Activated naive CD4-positive, alpha-beta T cell treated with anti-CD3 and anti-CD28 coated beads for 36 hours (primary cell): ENCODE measurements at regions not wholly inside any gene's neighbourhood (a gene's known extent, or its start where the extent isn't known, plus 50 kb on each side); places are given as distances from the start of the nearest gene placed in this dataset.
"Not testable (repeated sequence)": the region's sequence is repeated elsewhere in the genome, so short reads cannot be mapped to it uniquely, and the experiment has no call there.

Source experiments
- CTCF ChIA-PET: fragments of 350-600 bp; sonication (Branson Sonifier 250); formaldehyde crosslinking; loops from one replicate; lab custom pipeline; 2021; ENCODE audit warnings: antibody characterized with exemption; lab: Charles Lee
- DNase-seq: peaks from one replicate; pipeline ENCODE4 v3.0.0-alpha.2; 2020
- H3K27ac Mint-ChIP-seq: one replicate; pipeline ENCODE4 v1.8.0; 2021; ENCODE audit warnings: mild to moderate bottlenecking, mixed read lengths
- H3K27me3 Mint-ChIP-seq: one replicate; pipeline ENCODE4 v1.8.0; 2021; ENCODE audit warnings: low read depth, mixed read lengths
- H3K36me3 Mint-ChIP-seq: one replicate; pipeline ENCODE4 v1.8.0; 2021; ENCODE audit warnings: low read depth, mixed read lengths
- H3K4me1 Mint-ChIP-seq: one replicate; pipeline ENCODE4 v1.8.0; 2021; ENCODE audit warnings: low read depth, mixed read lengths
- H3K4me3 Mint-ChIP-seq: one replicate; pipeline ENCODE4 v1.8.0; 2021; ENCODE audit warnings: mild to moderate bottlenecking, moderate library complexity, mixed read lengths
- H3K9me3 Mint-ChIP-seq: one replicate; pipeline ENCODE4 v1.8.0; 2021; ENCODE audit warnings: mixed read lengths
- intact Hi-C: fragments of 100-400 bp; cut with micrococcal nuclease; formaldehyde crosslinking; loops from one replicate; pipeline ENCODE4 v1.15.1; 2023

DNA sequence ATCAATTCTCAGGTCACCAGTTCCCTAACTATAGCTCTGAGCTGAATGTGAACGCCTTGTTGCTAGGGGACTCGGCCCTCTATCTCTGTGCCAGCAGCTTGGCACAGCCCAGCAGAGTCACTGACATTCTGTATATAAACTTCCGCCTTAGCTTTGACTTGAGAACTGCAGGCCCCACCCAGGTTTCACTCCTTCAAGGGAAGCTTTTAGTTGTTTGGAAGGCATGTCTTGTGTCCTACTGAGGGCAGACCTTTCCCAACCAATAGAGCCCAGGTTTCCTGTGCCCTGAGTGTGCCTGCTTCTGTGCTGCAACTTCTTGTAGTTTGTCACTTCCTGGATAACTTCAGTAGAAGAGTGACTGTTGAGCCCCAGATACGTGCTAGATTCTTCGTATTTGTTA is 228.8 kb upstream of the PRSS1 start:
- H3K4me3 Mint-ChIP-seq: peak overlapping the region; percentile 38
- peaks cover 31% of the 10 kb centered on the region for H3K4me1 Mint-ChIP-seq
- H3K27me3 Mint-ChIP-seq, H3K9me3 Mint-ChIP-seq, intact Hi-C loops, H3K36me3 Mint-ChIP-seq: not testable (repeated sequence)
- CTCF ChIA-PET: interaction anchor here (0.7 to 3.5 kb wide), 10 partner anchors 14 to 293 kb away, joined by 3 to 16 read pairs (median 6); no protein-coding TSS in a partner anchor
- H3K27ac Mint-ChIP-seq: peak overlapping the region; percentile 83
- peak; percentile 43 for DNase-seq

DNA sequence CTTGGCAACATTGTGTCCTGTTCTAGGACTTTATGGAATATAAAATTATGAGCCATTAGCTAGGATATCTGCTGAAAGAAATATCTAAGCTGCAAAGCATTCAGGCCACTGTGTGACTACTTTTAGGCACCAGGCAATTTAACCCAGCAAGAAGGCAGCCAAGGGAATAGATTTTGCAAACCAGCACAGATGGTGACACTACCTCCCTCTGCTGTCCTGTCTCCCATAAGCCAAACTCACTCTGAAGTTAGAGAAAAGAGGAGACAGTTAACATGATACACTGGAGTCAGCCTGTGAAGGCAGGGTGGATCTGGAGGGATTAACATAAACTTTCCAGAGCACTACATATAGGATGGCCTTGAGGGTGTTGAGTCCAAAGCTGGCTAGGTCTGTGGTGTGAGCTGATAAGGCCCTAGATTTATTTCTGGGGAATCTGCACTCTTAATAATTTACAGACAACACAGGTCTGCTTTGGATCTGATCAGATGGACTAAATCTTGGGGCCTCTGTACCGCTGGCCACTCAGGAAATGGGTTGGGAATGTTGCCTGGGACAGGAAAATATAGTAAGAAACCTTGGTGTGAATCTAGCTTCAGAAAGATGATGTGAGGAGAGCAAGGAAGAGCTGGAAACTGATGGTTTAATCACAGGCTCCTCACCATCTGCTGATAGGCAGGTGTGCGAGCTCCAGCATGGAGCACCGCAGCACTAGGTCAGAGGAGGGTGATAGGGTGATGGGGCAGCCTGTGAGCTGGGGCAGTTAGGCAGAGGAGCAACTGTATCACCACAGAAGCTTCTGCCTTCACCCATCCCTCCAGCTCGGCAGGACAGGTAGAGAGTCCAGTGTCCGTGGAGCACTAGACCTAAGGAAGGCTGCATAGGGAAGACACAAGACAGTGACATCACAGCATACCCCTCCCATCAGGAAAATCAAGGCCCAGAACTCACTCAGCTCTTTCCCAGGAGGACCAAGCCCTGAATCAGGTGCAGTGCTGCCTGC is 229.9 kb upstream of the PRSS1 start:
- H3K4me1 Mint-ChIP-seq: peaks cover 33% of the 10 kb centered on the region
- no peaks in the 10 kb centered on the region for H3K27me3 Mint-ChIP-seq
- H3K9me3 Mint-ChIP-seq: no peaks in the 10 kb centered on the region
- intact Hi-C loops: loop anchor here (5.0 kb wide), 2 partner anchors 483 to 698 kb away; no protein-coding TSS in a partner anchor
- no peak for DNase-seq
- H3K27ac Mint-ChIP-seq: peak overlapping the region; percentile 83
- CTCF ChIA-PET: interaction anchor here (0.7 to 4.6 kb wide), 14 partner anchors 14 to 335 kb away, joined by 3 to 30 read pairs (median 6); no protein-coding TSS in a partner anchor
- no peaks in the 10 kb centered on the region for H3K36me3 Mint-ChIP-seq
- H3K4me3 Mint-ChIP-seq: peak overlapping the region; percentile 7

DNA sequence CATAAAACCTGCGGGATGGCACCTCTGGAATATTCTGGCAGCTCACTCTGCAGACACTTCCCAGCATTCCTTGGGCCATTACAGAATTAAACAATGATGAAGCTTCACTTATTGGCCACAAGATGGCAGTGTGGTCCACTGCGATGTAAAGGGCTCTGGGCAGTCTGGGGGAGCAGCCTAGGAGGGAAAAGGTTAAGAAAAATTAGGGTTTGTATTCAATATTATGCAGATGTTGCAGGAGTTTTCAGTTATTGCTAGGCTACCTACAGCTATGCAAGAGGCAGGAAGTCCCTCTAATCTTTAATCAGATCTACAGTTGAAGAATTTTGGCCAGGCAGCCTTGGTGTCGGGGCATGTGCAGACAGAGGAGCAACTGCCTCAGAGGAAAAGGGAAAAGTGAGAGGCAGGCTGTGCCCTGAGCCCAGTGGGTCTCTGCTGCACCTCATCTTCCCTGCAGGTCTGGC is 233.2 kb upstream of the PRSS1 start:
- DNase-seq: peak; percentile 54

DNA sequence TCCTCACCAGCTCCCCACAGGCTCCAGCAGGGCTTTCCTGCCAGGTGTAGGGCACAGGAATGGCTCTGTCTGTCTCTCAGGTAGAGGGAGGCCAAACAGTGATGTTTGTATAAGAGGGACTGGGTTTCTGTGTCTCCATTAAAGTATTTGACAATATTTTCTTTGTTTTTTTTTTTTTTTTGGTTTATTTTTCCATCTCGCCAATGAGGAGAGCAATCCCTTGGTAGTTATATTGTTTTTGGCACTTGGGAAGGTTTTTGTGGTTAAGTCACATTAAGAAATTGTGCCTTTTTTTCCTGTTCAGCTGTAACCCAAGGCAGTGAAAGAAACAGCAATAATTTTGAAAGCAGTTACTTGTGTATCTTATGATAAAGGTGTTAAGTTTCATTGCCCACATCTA is 234.6 kb upstream of the PRSS1 start:
- not testable (repeated sequence) for H3K27me3 Mint-ChIP-seq, DNase-seq, H3K27ac Mint-ChIP-seq, H3K36me3 Mint-ChIP-seq, H3K4me3 Mint-ChIP-seq, H3K9me3 Mint-ChIP-seq
- peaks cover 51% of the 10 kb centered on the region for H3K4me1 Mint-ChIP-seq
- CTCF ChIA-PET: interaction anchor here (1.0 to 1.9 kb wide), 5 partner anchors 17 to 55 kb away, joined by 3 to 13 read pairs (median 5); no protein-coding TSS in a partner anchor
- intact Hi-C loops: loop anchor here (5.0 kb wide), 2 partner anchors 488 to 703 kb away; no protein-coding TSS in a partner anchor

More for the DNA sequence above, 233.2 kb upstream of the PRSS1 start:
- intact Hi-C loops: loop anchor here (1.0 to 5.0 kb wide), 6 partner anchors 19 to 701 kb away; no protein-coding TSS in a partner anchor
- Mint-ChIP-seq H3K36me3 (no peaks in the 10 kb centered on the region), H3K4me3 (no peak overlapping the region), H3K4me1 (peaks cover 53% of the 10 kb centered on the region), H3K27ac (peak overlapping the region; percentile 41), H3K27me3 (no peaks in the 10 kb centered on the region), H3K9me3 (no peaks in the 10 kb centered on the region)
- CTCF ChIA-PET: interaction anchor here (0.8 to 4.6 kb wide), 19 partner anchors 8 to 83 kb away, joined by 3 to 30 read pairs (median 5); no protein-coding TSS in a partner anchor

DNA sequence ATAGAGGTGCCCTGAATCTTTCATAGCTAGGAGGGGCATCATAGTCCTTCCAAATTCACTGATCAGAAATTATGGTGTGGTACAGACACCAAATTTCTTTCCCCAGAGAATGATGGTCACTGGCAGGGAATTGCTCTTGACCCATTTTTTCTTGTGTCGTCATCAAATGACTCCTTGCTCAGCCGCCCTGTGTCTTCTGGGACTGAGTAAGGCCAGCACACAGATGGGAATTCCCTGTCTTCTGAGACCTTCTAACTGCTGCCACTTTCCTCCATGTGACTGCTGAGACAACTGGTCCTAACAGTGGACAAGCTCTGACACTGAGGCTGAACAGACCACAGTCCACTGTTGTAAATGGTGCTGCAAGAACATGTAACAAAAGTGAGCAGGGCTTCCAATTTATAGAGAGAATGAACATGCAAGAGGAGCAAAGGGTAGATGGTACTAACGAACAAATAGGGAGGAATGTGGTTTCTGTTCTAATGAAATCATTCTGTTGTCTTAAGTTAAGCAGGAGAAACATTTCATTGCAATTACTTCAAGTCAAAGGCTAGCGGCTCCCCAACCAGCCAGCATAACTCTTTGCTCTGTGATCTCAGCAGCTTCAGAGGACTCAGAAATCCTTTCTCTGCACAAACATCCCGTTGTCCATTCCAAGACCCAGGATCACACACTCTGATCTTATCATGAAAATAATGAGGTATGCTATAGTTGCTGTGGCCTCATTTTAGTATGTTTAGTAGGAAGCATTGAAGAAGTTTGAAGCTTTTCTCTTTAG is 235.9 kb upstream of the PRSS1 start:
- Mint-ChIP-seq H3K27ac (no peak overlapping the region), H3K4me3 (no peak overlapping the region), H3K4me1 (peaks cover 54% of the 10 kb centered on the region), H3K27me3 (no peaks in the 10 kb centered on the region), H3K36me3 (no peaks in the 10 kb centered on the region), H3K9me3 (no peaks in the 10 kb centered on the region)
- DNase-seq: no peak
- CTCF ChIA-PET: interaction anchor here (0.8 to 1.8 kb wide), 6 partner anchors 13 to 127 kb away, joined by 3 to 8 read pairs (median 4); no protein-coding TSS in a partner anchor
- intact Hi-C loops: no loop called here

DNA sequence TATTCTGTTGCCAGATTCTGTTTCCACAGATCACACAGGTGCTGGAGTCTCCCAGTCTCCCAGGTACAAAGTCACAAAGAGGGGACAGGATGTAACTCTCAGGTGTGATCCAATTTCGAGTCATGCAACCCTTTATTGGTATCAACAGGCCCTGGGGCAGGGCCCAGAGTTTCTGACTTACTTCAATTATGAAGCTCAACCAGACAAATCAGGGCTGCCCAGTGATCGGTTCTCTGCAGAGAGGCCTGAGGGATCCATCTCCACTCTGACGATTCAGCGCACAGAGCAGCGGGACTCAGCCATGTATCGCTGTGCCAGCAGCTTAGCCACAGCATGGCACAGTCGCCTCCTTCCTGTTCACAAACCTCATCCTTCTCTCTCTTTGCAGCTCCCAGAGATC is 237.5 kb upstream of the PRSS1 start:
- H3K27ac Mint-ChIP-seq: no peak overlapping the region
- H3K4me3 Mint-ChIP-seq: no peak overlapping the region
- no peaks in the 10 kb centered on the region for H3K9me3 Mint-ChIP-seq
- intact Hi-C loops: no loop called here
- H3K4me1 Mint-ChIP-seq: peaks cover 58% of the 10 kb centered on the region
- H3K36me3 Mint-ChIP-seq: no peaks in the 10 kb centered on the region
- DNase-seq: peak; percentile 67
- H3K27me3 Mint-ChIP-seq: no peaks in the 10 kb centered on the region
- CTCF ChIA-PET: interaction anchor here (0.7 to 1.7 kb wide), 3 partner anchors 12 to 52 kb away, joined by 3 to 4 read pairs (median 4); no protein-coding TSS in a partner anchor

DNA sequence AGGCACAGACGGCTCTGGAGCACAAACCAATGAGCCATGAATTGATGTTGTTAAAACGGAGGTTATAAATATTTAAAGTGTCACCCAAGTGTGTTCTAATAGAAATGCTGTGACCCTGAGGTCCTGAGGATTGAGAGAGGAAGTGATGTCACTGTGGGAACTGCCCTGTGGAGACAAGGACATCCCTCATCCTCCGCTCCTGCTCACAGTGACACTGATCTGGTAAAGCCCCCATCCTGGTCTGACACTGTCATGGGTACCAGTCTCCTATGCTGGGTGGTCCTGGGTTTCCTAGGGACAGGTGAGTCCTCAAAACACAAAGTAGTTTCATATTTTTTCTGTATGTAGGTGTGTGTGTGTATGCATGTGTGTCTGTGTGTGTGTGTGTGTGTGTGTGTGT is 237.9 kb upstream of the PRSS1 start:
- intact Hi-C loops: no loop called here
- H3K27ac Mint-ChIP-seq: no peak overlapping the region

DNA sequence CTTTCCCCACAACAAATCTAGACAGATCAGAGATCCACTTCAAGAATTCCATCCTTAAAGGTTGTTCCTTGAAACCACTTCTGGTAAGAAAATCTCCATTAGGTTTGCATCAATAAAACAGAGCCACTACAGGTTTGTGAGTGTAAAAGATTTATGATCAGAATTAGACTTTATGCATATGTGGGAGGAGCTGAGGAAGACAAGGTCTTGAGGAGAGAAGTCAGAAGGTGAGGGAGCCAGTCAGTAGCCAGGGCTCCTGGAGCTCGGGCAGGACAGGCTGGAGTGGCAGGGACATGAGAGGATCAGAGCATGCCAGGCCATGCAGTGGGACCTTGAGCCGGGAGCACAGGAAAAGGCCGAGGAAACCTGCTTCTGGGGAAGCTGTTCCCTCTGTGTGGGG is 240.0 kb upstream of the PRSS1 start:
- not testable (repeated sequence) for H3K27ac Mint-ChIP-seq
- CTCF ChIA-PET: interaction anchor here (1.7 to 1.8 kb wide), 2 partner anchors 10 to 12 kb away, joined by 3 to 12 read pairs; no protein-coding TSS in a partner anchor

More for the DNA sequence above, 237.9 kb upstream of the PRSS1 start:
- peaks cover 55% of the 10 kb centered on the region for H3K4me1 Mint-ChIP-seq
- CTCF ChIA-PET: interaction anchor here (0.7 to 1.7 kb wide), 3 partner anchors 13 to 52 kb away, joined by 3 to 4 read pairs (median 4); no protein-coding TSS in a partner anchor
- no peak for DNase-seq
- H3K9me3 Mint-ChIP-seq: no peaks in the 10 kb centered on the region
- H3K4me3 Mint-ChIP-seq: no peak overlapping the region
- H3K27me3 Mint-ChIP-seq: no peaks in the 10 kb centered on the region
- H3K36me3 Mint-ChIP-seq: no peaks in the 10 kb centered on the region

DNA sequence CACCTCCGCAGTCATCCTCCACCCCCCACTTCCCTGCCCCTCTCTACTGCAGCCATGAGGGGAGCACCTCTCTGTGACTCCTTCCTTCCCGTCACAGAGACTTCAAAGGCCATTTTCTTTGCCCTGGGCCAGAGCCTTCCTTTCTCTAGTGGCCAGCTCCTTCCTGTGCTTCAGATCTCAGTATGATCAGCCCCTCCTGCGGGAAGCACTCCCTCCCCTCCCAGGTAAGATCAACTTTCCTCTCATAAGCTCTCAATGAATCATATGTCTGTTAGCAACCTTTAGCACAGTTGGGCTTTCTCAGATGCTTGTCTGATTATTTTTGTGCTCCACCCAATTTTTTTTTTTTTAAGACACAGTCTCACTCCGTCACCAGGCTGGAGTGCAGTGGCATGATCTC is 241.0 kb upstream of the PRSS1 start:
- no peaks in the 10 kb centered on the region for H3K9me3 Mint-ChIP-seq
- peaks cover 43% of the 10 kb centered on the region for H3K4me1 Mint-ChIP-seq
- H3K36me3 Mint-ChIP-seq: no peaks in the 10 kb centered on the region
- peak overlapping the region; percentile 79 for H3K27ac Mint-ChIP-seq
- intact Hi-C loops: loop anchor here (1.0 kb wide), 1 partner anchor 8 kb away; no protein-coding TSS in a partner anchor
- DNase-seq: peak; percentile 44
- H3K4me3 Mint-ChIP-seq: no peak overlapping the region
- H3K27me3 Mint-ChIP-seq: no peaks in the 10 kb centered on the region
- CTCF ChIA-PET: interaction anchor here (0.6 to 1.8 kb wide), 5 partner anchors 9 to 149 kb away, joined by 3 to 12 read pairs (median 4); no protein-coding TSS in a partner anchor

More for the DNA sequence above, 240.0 kb upstream of the PRSS1 start:
- H3K4me3 Mint-ChIP-seq, H3K9me3 Mint-ChIP-seq, H3K27me3 Mint-ChIP-seq, DNase-seq, intact Hi-C loops, H3K36me3 Mint-ChIP-seq: not testable (repeated sequence)
- peaks cover 45% of the 10 kb centered on the region for H3K4me1 Mint-ChIP-seq

DNA sequence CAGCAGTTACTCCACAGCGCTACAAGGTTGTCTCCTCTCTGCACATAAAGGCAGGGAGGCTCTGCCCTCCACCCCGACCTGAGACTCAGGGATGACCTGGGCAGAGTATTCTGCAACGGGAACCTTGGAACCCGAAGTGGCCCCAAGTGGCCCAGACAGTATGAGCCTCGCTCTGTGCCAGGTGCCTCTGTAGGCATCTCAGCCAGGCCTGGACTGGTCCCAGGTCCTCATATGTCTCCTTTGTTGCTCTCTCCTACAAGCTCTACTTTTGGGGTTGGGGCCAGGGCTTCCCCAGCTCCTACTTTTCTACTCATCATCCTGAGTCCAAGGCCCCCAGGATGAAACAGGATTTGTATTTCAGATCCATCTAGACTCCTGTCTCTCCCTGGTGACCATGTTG is 241.5 kb upstream of the PRSS1 start:
- H3K27ac Mint-ChIP-seq: peak overlapping the region; percentile 79
- H3K4me3 Mint-ChIP-seq: no peak overlapping the region
- H3K27me3 Mint-ChIP-seq: no peaks in the 10 kb centered on the region
- intact Hi-C loops: loop anchor here (1.0 kb wide), 1 partner anchor 7 kb away; no protein-coding TSS in a partner anchor
- CTCF ChIA-PET: interaction anchor here (0.6 to 1.8 kb wide), 5 partner anchors 9 to 149 kb away, joined by 3 to 12 read pairs (median 4); no protein-coding TSS in a partner anchor
- no peaks in the 10 kb centered on the region for H3K9me3 Mint-ChIP-seq
- peaks cover 41% of the 10 kb centered on the region for H3K4me1 Mint-ChIP-seq
- no peak for DNase-seq
- H3K36me3 Mint-ChIP-seq: no peaks in the 10 kb centered on the region

DNA sequence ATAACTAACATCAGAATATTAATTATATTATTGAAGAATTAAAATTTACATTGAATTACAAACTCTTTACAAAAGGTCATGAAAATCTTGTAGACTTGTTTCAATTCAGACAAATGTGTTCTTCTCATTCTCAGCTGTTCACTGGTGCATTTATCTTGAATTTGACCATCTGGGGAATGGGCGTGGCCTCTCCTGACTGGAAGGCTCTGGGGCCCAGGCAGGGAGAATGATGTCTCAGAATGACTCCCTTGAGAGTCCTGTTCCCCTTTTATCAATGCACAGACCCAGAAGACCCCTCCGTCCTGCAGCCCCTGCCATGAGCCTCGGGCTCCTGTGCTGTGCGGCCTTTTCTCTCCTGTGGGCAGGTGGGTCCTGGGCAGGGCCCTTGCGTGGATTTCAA is 242.2 kb upstream of the PRSS1 start:
- H3K9me3 Mint-ChIP-seq, H3K27me3 Mint-ChIP-seq, H3K27ac Mint-ChIP-seq, intact Hi-C loops, DNase-seq, H3K4me3 Mint-ChIP-seq, H3K36me3 Mint-ChIP-seq: not testable (repeated sequence)
- CTCF ChIA-PET: interaction anchor here (1.0 to 2.7 kb wide), 4 partner anchors 9 to 48 kb away, joined by 4 to 6 read pairs (median 4); no protein-coding TSS in a partner anchor
- H3K4me1 Mint-ChIP-seq: peaks cover 35% of the 10 kb centered on the region
